22Rv1 (cell line): ENCODE measurements at regions not wholly inside any gene's neighbourhood (a gene's known extent, or its start where the extent isn't known, plus 50 kb on each side); places are given as distances from the start of the nearest gene placed in this dataset.
"Not testable (repeated sequence)": the region's sequence is repeated elsewhere in the genome, so short reads cannot be mapped to it uniquely, and the experiment has no call there.

ENCODE experiments used
- H3K27ac ChIP-seq: fragments of 450-650 bp; 2 replicates; pipeline ENCODE4 v1.5.1; 2017
- ZFX ChIP-seq: fragments of 450-650 bp; IDR thresholded peaks from 2 replicates; pipeline ENCODE4 v1.6.1; 2017; ENCODE audit warnings: antibody characterized with exemption, borderline replicate concordance
- TF ChIP-seq, protein P1 (sequence below): fragments of 450-650 bp; IDR thresholded peaks from 2 replicates; pipeline ENCODE4 v1.5.1; 2017; ENCODE audit warnings: mild to moderate bottlenecking

DNA sequence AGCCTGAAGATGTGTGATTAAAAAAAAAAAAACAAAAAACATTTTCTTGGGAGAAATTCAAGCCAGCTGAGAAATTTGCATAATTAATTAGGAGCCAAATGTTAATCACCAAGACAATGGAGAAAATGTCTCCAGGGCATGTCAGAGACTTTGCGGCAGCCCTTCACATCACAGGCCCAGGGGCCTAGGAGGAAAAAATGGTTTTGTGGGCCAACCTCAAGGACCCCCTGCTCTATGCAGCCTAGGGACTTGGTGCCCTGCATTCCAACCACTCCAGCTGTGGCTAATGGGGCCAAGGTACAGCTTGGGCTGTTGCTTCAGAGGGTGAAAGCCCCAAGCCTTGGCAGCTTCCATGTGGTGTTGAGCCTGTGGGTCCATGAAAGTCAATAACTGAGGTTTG lies 241.9 kb upstream of the THUMPD2 start:
- no peak for TF ChIP-seq ZFX
- TF ChIP-seq, protein P1, sequence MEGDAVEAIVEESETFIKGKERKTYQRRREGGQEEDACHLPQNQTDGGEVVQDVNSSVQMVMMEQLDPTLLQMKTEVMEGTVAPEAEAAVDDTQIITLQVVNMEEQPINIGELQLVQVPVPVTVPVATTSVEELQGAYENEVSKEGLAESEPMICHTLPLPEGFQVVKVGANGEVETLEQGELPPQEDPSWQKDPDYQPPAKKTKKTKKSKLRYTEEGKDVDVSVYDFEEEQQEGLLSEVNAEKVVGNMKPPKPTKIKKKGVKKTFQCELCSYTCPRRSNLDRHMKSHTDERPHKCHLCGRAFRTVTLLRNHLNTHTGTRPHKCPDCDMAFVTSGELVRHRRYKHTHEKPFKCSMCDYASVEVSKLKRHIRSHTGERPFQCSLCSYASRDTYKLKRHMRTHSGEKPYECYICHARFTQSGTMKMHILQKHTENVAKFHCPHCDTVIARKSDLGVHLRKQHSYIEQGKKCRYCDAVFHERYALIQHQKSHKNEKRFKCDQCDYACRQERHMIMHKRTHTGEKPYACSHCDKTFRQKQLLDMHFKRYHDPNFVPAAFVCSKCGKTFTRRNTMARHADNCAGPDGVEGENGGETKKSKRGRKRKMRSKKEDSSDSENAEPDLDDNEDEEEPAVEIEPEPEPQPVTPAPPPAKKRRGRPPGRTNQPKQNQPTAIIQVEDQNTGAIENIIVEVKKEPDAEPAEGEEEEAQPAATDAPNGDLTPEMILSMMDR: no peak

DNA sequence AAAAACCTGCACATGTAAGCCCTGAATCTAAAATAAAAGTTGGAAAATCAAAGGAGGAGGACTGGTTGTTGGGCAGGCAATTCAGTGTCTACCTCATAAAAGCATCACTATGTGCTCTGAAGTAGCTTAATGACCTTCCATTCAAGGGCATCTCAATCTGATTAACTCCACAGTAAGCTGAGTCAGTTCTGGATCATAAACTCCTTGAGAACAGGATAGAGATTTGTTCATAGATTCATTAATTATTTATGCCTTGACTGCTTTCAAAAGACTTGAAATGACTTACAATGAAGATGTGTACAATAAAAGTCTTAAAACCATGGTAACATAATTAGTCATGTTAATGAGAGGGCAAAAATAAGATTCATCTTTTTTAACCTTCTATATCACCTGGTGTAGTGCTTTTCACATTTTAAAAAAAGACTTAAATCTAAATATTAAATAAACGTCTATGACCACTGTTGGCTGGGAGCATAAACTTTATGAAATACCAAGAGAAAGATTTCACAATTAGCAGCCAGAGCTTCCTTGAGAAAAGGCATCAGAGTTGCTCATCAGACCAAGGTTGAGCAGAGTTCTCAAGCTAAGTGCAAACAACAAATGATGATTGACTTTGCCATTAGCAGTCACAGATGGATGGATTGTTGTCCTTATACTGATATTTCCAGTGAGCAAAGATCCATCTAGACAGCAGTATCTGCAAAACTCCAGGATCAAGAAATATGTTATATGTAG lies 237.3 kb upstream of the THUMPD2 start:
- no peak overlapping the region for H3K27ac ChIP-seq
- TF ChIP-seq, protein P1: no peak
- TF ChIP-seq ZFX: no peak

More for the DNA sequence above, 241.9 kb upstream of the THUMPD2 start:
- no peak overlapping the region for H3K27ac ChIP-seq

GRCh38 chr2:40013962-40014361 lies 234.9 kb upstream of the THUMPD2 start:
- H3K27ac ChIP-seq: not testable (repeated sequence)

DNA sequence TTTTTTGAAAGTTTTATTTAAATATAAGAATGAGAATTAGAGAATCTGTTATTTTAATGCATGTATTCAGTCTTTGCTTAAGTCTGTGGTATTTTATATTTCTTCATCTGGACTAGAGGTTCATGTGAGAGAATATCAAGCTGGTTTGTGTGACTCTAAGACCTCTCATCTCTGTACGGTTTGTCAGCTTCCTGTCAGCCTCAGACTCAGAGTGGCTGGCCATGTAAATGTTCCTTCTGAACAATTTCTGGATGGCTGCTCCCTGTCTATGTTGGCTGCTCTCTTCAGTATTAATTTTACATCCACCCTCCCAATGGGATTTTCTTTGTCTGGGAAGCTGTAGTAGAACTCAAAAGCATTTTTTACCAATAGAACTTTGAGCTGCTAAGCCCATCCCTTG lies 225.3 kb upstream of the THUMPD2 start:
- H3K27ac ChIP-seq: no peak overlapping the region
- no peak for TF ChIP-seq ZFX
- TF ChIP-seq, protein P1: no peak

DNA sequence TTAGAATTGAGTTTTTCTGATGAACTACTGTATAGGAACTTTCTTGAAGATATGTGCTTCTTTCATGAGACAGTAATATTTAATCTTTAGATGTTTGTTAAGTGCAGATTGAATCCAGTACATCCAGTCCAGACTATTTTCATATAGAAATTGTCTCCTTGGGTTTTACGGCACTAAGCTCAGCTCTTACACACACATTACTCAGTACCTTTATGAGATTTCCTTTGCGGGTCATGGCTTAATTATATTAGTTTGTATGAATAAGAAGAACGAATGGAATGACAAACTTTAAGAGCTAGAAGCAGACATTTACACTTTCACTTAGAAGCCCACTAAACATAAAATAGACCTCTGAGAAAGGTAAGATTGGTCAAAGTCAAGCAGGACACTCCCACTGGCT lies 223.3 kb upstream of the THUMPD2 start:
- TF ChIP-seq, protein P1: no peak
- TF ChIP-seq ZFX: no peak
- H3K27ac ChIP-seq: no peak overlapping the region

- TF ChIP-seq ZFX: no peak
- TF ChIP-seq, protein P1: no peak
- no peak overlapping the region for H3K27ac ChIP-seq
These were observed 220.8 kb upstream of the THUMPD2 start for GRCh38 chr2:39999864-40000263.

- no peak for TF ChIP-seq ZFX
- TF ChIP-seq, protein P1: no peak
- no peak overlapping the region for H3K27ac ChIP-seq
These were observed 219.6 kb upstream of the THUMPD2 start for GRCh38 chr2:39998617-39999016.

GRCh38 chr2:39996653-39997080 lies 217.6 kb upstream of the THUMPD2 start:
- H3K27ac ChIP-seq: no peak overlapping the region
- TF ChIP-seq ZFX: no peak
- TF ChIP-seq, protein P1: no peak
